Right atrium auricular region (tissue), 2 donors: ENCODE measurements at regions not wholly inside any gene's neighbourhood (a gene's known extent, or its start where the extent isn't known, plus 50 kb on each side); places are given as distances from the start of the nearest gene placed in this dataset.

ENCODE experiments used
- DNase-seq: peaks from one replicate; pipeline ENCODE4 v3.0.0-alpha.2; 2019; ENCODE audit warnings: low spot score
- H3K27ac ChIP-seq, 2 donors: fragments of 200-600 bp; sonication (generic); 1 replicate in 1 of 2; 2 replicates in 1 of 2; pipeline ENCODE4 v1.5.1; 2016 to 2019
- H3K27me3 ChIP-seq, 2 donors: fragments of 200-600 bp; sonication (generic); one replicate each; pipeline versions ENCODE4 v1.5.1 to v1.6.0; 2017 to 2019
- H3K36me3 ChIP-seq: fragments of 200-600 bp; sonication (generic); one replicate; pipeline ENCODE4 v1.5.1; 2016
- H3K4me1 ChIP-seq, 2 donors: fragments of 200-600 bp; sonication (generic); one replicate each; pipeline versions ENCODE4 v1.5.1 to v1.6.0; 2017 to 2019
- H3K4me3 ChIP-seq, 2 donors: fragments of 200-600 bp; sonication (generic); 1 replicate in 1 of 2; 2 replicates in 1 of 2; pipeline ENCODE4 v1.5.1; 2017 to 2019; ENCODE audit warnings: mild to moderate bottlenecking in 1 of 2, moderate library complexity in 1 of 2
- H3K9me3 ChIP-seq, 2 donors: fragments of 200-600 bp; sonication (generic); one replicate each; pipeline ENCODE4 v1.5.1; 2019
- CTCF ChIP-seq, 2 donors: fragments of 200-600 bp; sonication (generic); IDR thresholded peaks; one replicate each; pipeline ENCODE4 v1.5.1; 2019; ENCODE audit warnings: antibody characterized with exemption in 2 of 2

GRCh38 chr1:90537606-90538362, 179.3 kb downstream of the BARHL2 start:
- Histone ChIP-seq H3K36me3 (no peaks in the 10 kb centered on the region), H3K9me3 (no peaks in the 10 kb centered on the region), H3K27ac (no peak overlapping the region), H3K27me3 (no peaks in the 10 kb centered on the region), H3K4me3 (no peak overlapping the region), H3K4me1 (no peaks in the 10 kb centered on the region)
- TF ChIP-seq CTCF (IDR thresholded peaks at IDR 0.05), result no peak
- DNase-seq, result no peak

GRCh38 chr1:90534663-90535295, 182.3 kb downstream of the BARHL2 start:
- no peaks in the 10 kb centered on the region for H3K9me3 ChIP-seq
- no peaks in the 10 kb centered on the region for H3K4me1 ChIP-seq
- TF ChIP-seq CTCF (IDR thresholded peaks at IDR 0.05), result no peak
- no peaks in the 10 kb centered on the region for H3K36me3 ChIP-seq
- no peaks in the 10 kb centered on the region for H3K27me3 ChIP-seq
- no peak for DNase-seq
- no peak overlapping the region for H3K27ac ChIP-seq
- no peak overlapping the region for H3K4me3 ChIP-seq

GRCh38 chr1:90534116-90534515, 183.0 kb downstream of the BARHL2 start:
- Histone ChIP-seq H3K9me3 (no peaks in the 10 kb centered on the region), H3K36me3 (no peaks in the 10 kb centered on the region), H3K27me3 (no peaks in the 10 kb centered on the region), H3K4me1 (no peaks in the 10 kb centered on the region), H3K27ac (no peak overlapping the region), H3K4me3 (no peak overlapping the region)
- TF ChIP-seq CTCF (IDR thresholded peaks at IDR 0.05), result no peak
- no peak for DNase-seq

DNA sequence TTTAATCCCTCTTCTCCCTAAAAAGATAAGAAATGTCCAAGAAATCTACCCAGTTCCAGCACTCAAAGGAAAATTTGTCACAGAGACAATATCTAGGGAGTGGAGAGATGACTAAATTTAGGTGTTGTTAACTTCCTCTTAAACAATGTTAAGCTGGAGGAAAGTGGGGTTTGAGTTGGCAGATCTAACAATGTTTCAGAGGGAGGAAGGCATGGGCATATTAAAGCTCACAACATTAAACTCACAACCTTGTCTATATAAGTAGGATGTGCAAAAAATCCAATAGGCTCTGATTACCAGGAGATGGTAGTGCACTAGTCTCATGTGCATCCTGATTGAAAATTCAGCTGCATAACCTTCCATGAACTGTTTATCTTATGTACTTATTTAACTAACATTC, 190.1 kb downstream of the BARHL2 start:
- DNase-seq, result no peak
- Histone ChIP-seq H3K4me1 (no peaks in the 10 kb centered on the region), H3K27ac (no peak overlapping the region), H3K36me3 (no peaks in the 10 kb centered on the region), H3K9me3 (peaks cover 0 to 11% of the 10 kb centered on the region in 2 donors), H3K4me3 (no peak overlapping the region), H3K27me3 (no peaks in the 10 kb centered on the region)
- no peak for TF ChIP-seq CTCF (IDR thresholded peaks at IDR 0.05)

GRCh38 chr1:90522432-90522831, 194.7 kb downstream of the BARHL2 start:
- H3K27ac ChIP-seq, result no peak overlapping the region
- H3K9me3 ChIP-seq, result peaks cover 0 to 30% of the 10 kb centered on the region in 2 donors
- no peak overlapping the region for H3K4me3 ChIP-seq
- DNase-seq, result no peak
- H3K27me3 ChIP-seq, result no peaks in the 10 kb centered on the region
- no peak for TF ChIP-seq CTCF (IDR thresholded peaks at IDR 0.05)
- no peaks in the 10 kb centered on the region for H3K36me3 ChIP-seq
- H3K4me1 ChIP-seq, result no peaks in the 10 kb centered on the region
